HG03097 (cell line): ENCODE measurements at regions not wholly inside any gene's neighbourhood (a gene's known extent, or its start where the extent isn't known, plus 50 kb on each side); places are given as distances from the start of the nearest gene placed in this dataset.
A peak's percentile ranks its signal among the peaks of the same experiment; 100 is the strongest.

Source experiments
- ATAC-seq: cut with Tn5 transposase; IDR thresholded peaks from one replicate; pipeline ENCODE4 v1.9.1; 2021; ENCODE audit not compliant: unreplicated experiment, low FRiP score

- no peak for ATAC-seq
Observed at GRCh38 chr6:157755746-157756411, 67.2 kb upstream of the SNX9 start.

- no peak for ATAC-seq
Observed at GRCh38 chr6:157756708-157757429, 66.2 kb upstream of the SNX9 start.

- ATAC-seq, result no peak
Observed at GRCh38 chr6:157757430-157758403, 65.3 kb upstream of the SNX9 start.

- no peak for ATAC-seq
Observed at GRCh38 chr6:157758516-157759023, 64.5 kb upstream of the SNX9 start.

- no peak for ATAC-seq
Observed at GRCh38 chr6:157759028-157759427, 64.0 kb upstream of the SNX9 start.

- no peak for ATAC-seq
Observed at GRCh38 chr6:157760137-157760536, 62.9 kb upstream of the SNX9 start.

GRCh38 chr6:157760589-157761330 lies 62.3 kb upstream of the SNX9 start:
- no peak for ATAC-seq

- ATAC-seq, result peak; percentile 33
Observed at GRCh38 chr6:157761331-157761921, 61.6 kb upstream of the SNX9 start.

- no peak for ATAC-seq
Observed at GRCh38 chr6:157761926-157762325, 61.1 kb upstream of the SNX9 start.

GRCh38 chr6:157762636-157763035 lies 60.4 kb upstream of the SNX9 start:
- no peak for ATAC-seq

- no peak for ATAC-seq
Observed at GRCh38 chr6:157763129-157763903, 59.7 kb upstream of the SNX9 start.

GRCh38 chr6:157763904-157764177 lies 59.2 kb upstream of the SNX9 start:
- ATAC-seq, result peak; percentile 12

- ATAC-seq, result peak; percentile 42
Observed at GRCh38 chr6:157764178-157765068, 58.6 kb upstream of the SNX9 start.

- ATAC-seq, result no peak
Observed at GRCh38 chr6:157766901-157767774, 55.9 kb upstream of the SNX9 start.

- no peak for ATAC-seq
Observed at GRCh38 chr6:157767775-157768156, 55.3 kb upstream of the SNX9 start.

GRCh38 chr6:157768304-157768703 lies 54.7 kb upstream of the SNX9 start:
- no peak for ATAC-seq

- no peak for ATAC-seq
Observed at GRCh38 chr6:157768863-157769551, 54.0 kb upstream of the SNX9 start.
